Testis (tissue), 2 donors: ENCODE measurements at regions not wholly inside any gene's neighbourhood (a gene's known extent, or its start where the extent isn't known, plus 50 kb on each side); places are given as distances from the start of the nearest gene placed in this dataset.

Source experiments
- DNase-seq: peaks from one replicate; pipeline ENCODE4 v3.0.0-alpha.2; 2019
- H3K27ac ChIP-seq, 2 donors: fragments of 200-600 bp; sonication (generic); one replicate each; pipeline ENCODE4 v1.5.1; 2019
- H3K27me3 ChIP-seq: fragments of 200-600 bp; sonication (generic); one replicate; pipeline ENCODE4 v1.5.1; 2019
- H3K36me3 ChIP-seq: fragments of 200-600 bp; sonication (generic); one replicate; pipeline ENCODE4 v1.5.1; 2017; ENCODE audit warnings: low read depth; ENCODE audit errors: missing control alignments
- H3K4me1 ChIP-seq: fragments of 200-600 bp; sonication (generic); one replicate; pipeline ENCODE4 v1.5.1; 2019
- H3K4me3 ChIP-seq, 2 donors: fragments of 200-600 bp; sonication (generic); one replicate each; pipeline ENCODE4 v1.5.1; 2017 to 2019
- H3K9me3 ChIP-seq: fragments of 200-600 bp; sonication (generic); one replicate; pipeline ENCODE4 v1.5.1; 2017
- POLR2A ChIP-seq: fragments of 450-650 bp; IDR thresholded peaks from one replicate; pipeline ENCODE4 v1.6.1; 2017; ENCODE audit warnings: antibody characterized with exemption, mild to moderate bottlenecking, moderate library complexity
- WGBS, 2 donors: methylation state at CpG; one replicate each; pipeline ENCODE4 v1.1.5; 2018; 5-methylcytosine and 5-hydroxymethylcytosine counted together
- intact Hi-C: fragments of 100-400 bp; cut with DNase I; formaldehyde crosslinking; loops from one replicate; pipeline ENCODE4 v1.15.1; 2023; ENCODE audit warnings: low total_unique reads
- TF ChIP-seq, protein P1 (sequence below), 3 experiments: fragments of 450-650 bp in 2 of 3; fragments of 200-600 bp in 1 of 3; sonication (generic) in 1 of 3; IDR thresholded peaks; one replicate each; pipeline ENCODE4 v1.5.1; 2016 to 2019; ENCODE audit warnings: antibody characterized with exemption in 3 of 3, mild to moderate bottlenecking in 2 of 3, moderate library complexity in 1 of 3

DNA sequence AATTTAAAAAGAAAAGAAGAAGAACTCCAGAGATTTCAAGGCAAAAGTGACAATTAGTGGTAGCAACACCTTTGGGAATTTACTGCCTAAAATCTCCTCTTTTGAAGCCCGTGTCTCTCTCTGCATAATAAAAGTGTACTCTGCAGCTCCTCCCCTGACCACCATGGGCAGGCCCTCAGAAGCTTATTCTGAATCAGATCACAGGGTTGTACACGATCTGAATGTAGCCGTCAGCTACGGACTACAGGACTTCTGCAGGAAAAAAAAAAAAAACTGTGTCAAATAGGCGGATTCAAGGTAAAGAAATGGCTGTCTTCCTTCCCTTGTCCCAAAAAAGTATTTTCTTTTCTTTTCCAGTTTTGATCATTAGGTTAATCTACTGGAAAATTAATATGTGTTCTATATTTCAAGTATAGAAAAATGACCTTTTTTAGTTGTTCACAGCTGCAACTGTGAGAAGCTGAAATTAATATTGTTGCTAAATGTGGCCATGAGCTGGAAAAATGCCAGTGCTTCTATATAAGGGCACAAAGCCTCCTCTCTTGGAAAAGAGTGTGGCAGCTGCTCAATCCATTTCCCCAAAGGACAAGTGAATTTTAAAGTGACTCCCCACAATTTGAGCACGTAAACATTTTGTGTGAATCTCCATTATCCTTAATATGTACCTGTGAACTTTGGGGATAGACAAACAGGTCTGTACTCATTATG, 397.4 kb downstream of the C6orf118 start:
- H3K4me3 ChIP-seq, result no peak overlapping the region
- intact Hi-C loops, result no loop called here
- WGBS, 2 donors, result 32 to 41% methylated on average over 6 of the region's 6 CpGs
- H3K27me3 ChIP-seq, result no peaks in the 10 kb centered on the region
- no peaks in the 10 kb centered on the region for H3K9me3 ChIP-seq
- no peak overlapping the region for H3K27ac ChIP-seq
- TF ChIP-seq POLR2A, result no peak
- peak; percentile 54 for DNase-seq
- no peaks in the 10 kb centered on the region for H3K4me1 ChIP-seq
- no peaks in the 10 kb centered on the region for H3K36me3 ChIP-seq

DNA sequence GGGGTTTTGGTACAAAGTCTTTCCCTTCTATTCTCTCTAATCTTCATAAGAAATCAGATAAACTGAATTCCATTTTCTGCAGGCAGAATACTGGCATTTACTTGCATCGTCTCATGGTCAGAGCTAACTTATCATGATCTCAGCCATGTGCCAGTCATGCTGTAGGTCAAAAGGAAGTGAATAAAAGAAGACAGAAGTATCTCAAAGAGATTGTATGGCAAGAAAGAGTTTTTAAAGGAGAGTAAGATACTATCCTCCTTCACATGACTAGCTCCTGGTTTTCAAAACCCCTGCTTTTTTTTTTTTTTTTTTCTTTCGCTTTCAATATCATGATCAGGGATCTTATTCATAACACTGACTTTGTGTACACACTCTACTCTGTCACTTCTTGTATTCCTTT, 398.3 kb downstream of the C6orf118 start:
- TF ChIP-seq POLR2A, result no peak
- TF ChIP-seq, protein P1, sequence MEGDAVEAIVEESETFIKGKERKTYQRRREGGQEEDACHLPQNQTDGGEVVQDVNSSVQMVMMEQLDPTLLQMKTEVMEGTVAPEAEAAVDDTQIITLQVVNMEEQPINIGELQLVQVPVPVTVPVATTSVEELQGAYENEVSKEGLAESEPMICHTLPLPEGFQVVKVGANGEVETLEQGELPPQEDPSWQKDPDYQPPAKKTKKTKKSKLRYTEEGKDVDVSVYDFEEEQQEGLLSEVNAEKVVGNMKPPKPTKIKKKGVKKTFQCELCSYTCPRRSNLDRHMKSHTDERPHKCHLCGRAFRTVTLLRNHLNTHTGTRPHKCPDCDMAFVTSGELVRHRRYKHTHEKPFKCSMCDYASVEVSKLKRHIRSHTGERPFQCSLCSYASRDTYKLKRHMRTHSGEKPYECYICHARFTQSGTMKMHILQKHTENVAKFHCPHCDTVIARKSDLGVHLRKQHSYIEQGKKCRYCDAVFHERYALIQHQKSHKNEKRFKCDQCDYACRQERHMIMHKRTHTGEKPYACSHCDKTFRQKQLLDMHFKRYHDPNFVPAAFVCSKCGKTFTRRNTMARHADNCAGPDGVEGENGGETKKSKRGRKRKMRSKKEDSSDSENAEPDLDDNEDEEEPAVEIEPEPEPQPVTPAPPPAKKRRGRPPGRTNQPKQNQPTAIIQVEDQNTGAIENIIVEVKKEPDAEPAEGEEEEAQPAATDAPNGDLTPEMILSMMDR (IDR thresholded peaks at IDR 0.05), result no peak
- H3K4me3 ChIP-seq, result no peak overlapping the region
- intact Hi-C loops, result no loop called here
- H3K36me3 ChIP-seq, result no peaks in the 10 kb centered on the region
- H3K27me3 ChIP-seq, result no peaks in the 10 kb centered on the region
- no peaks in the 10 kb centered on the region for H3K4me1 ChIP-seq
- no peak overlapping the region for H3K27ac ChIP-seq
- DNase-seq, result no peak
- H3K9me3 ChIP-seq, result no peaks in the 10 kb centered on the region
- WGBS, 2 donors, result 54 to 77% methylated on average over 2 of the region's 2 CpGs

DNA sequence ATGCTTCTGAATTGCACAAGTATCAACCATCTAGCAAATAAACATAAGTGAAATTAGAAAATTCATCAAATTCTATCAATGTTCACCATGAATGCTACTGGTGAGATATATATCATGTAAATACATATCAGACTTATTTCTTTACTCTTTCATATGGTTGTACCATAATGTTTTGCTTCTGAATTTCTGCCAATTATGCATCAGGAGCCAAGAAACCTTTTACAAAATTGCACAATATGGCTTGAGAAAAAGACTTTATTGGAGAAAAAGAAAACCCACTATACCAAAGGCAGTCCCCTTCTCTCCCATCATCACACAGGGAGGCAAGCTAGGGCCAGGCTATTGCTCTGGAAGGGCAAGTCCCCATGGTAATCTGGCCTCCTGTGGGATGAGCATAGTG, 402.6 kb downstream of the C6orf118 start:
- Histone ChIP-seq H3K4me1 (no peaks in the 10 kb centered on the region), H3K4me3 (no peak overlapping the region), H3K27me3 (no peaks in the 10 kb centered on the region), H3K36me3 (no peaks in the 10 kb centered on the region), H3K27ac (no peak overlapping the region), H3K9me3 (no peaks in the 10 kb centered on the region)
- intact Hi-C loops, result no loop called here
- DNase-seq, result no peak
- TF ChIP-seq, protein P1 (IDR thresholded peaks at IDR 0.05), result no peak
- no peak for TF ChIP-seq POLR2A

GRCh38 chr6:164905311-164905710, 404.1 kb downstream of the C6orf118 start:
- H3K4me3 ChIP-seq, result no peak overlapping the region
- intact Hi-C loops, result no loop called here
- H3K27ac ChIP-seq, result no peak overlapping the region
- H3K9me3 ChIP-seq, result no peaks in the 10 kb centered on the region
- no peak for DNase-seq
- TF ChIP-seq, protein P1 (IDR thresholded peaks at IDR 0.05), result no peak
- TF ChIP-seq POLR2A, result no peak
- H3K4me1 ChIP-seq, result no peaks in the 10 kb centered on the region
- H3K27me3 ChIP-seq, result no peaks in the 10 kb centered on the region
- no peaks in the 10 kb centered on the region for H3K36me3 ChIP-seq

- Histone ChIP-seq H3K27ac (no peak overlapping the region), H3K36me3 (no peaks in the 10 kb centered on the region), H3K4me3 (no peak overlapping the region), H3K9me3 (no peaks in the 10 kb centered on the region), H3K4me1 (no peaks in the 10 kb centered on the region), H3K27me3 (no peaks in the 10 kb centered on the region)
- WGBS, 2 donors, result 56 to 61% methylated on average over 2 of the region's 2 CpGs
- no peak for TF ChIP-seq POLR2A
- TF ChIP-seq, protein P1 (IDR thresholded peaks at IDR 0.05), result no peak
- no peak for DNase-seq
- intact Hi-C loops, result no loop called here
Observed at GRCh38 chr6:164898412-164898811, 411.0 kb downstream of the C6orf118 start.
